ENCODE measurements at regions not wholly inside any gene's neighbourhood (a gene's known extent, or its start where the extent isn't known, plus 50 kb on each side); places are given as distances from the start of the nearest gene placed in this dataset.

DNA sequence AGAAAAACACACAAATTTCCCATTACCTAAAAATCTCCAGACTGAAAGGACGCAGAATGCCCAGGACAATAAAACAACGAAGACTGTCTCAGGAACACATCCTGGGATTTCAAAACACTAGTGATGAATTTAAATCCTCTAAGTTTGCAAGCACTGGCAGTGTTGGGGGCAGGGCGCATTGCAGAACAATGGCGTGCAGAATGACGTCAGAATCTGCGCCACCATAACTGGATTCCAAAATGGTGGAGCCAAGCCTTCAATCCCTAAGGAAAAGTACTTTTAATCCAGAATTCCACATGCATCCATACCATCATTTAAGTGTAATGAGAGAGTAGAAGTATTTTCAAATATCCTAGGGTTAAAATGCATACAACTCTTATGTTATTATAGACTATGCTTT, 679.1 kb downstream of the TRIML1 start:
- TF ChIP-seq EZH2 (optimal IDR thresholded peaks at IDR 0.05; ENCODE audit: low read depth, low read length): no peak
- TF ChIP-seq EZH2phosphoT487 (IDR thresholded peaks at IDR 0.05; ENCODE audit: low read length): no peak
- TF ChIP-seq CTCF (IDR thresholded peaks at IDR 0.05; ENCODE audit: low read length): no peak
- Histone ChIP-seq H3K9ac (ENCODE audit: low read length) (no peak overlapping the region), H3K79me2 (ENCODE audit: low read length) (no peaks in the 10 kb centered on the region), H3K36me3 (replicated peaks; ENCODE audit: insufficient read depth, low read length) (no peaks in the 10 kb centered on the region), H2AFZ (ENCODE audit: low read length) (no peak overlapping the region), H3K9me2 (replicated peaks; ENCODE audit: insufficient read depth, low read length) (no peaks in the 10 kb centered on the region), H3K4me2 (ENCODE audit: low read depth, low read length) (no peak overlapping the region), H3F3A (ENCODE audit: insufficient read depth, low read length) (no peaks in the 10 kb centered on the region), H3K27ac (ENCODE audit: low read length) (no peak overlapping the region), H3K4me1 (ENCODE audit: low read length) (no peaks in the 10 kb centered on the region), H3K9me3 (replicated peaks; ENCODE audit: insufficient read depth, low read length) (no peaks in the 10 kb centered on the region), H3K4me3 (ENCODE audit: low read length) (no peak overlapping the region), H4K20me1 (ENCODE audit: insufficient read depth, low read length) (no peaks in the 10 kb centered on the region), H3K27me3 (replicated peaks; ENCODE audit: insufficient read depth, low read length) (no peaks in the 10 kb centered on the region)
- DNase-seq: no peak

DNA sequence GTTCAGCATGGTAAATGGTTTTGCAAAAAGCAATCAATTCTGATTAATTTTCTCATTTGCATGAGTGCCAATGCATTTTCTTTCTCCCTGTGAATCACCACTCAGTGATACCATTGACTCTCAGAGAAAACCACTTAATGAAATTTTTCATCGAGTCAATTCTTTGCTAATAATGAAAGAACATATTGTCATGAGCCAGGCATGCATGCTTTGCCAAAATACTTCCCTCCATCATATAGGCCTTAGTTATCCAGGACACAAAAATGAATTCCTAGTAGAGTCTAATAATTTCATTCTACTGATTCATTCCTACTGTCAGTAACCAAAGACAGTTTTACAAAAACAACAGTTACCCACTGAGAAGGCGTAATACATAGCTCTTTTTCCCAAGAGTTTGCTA, 680.0 kb downstream of the TRIML1 start:
- DNase-seq: no peak
- Histone ChIP-seq H3K27me3 (replicated peaks; ENCODE audit: insufficient read depth, low read length) (no peaks in the 10 kb centered on the region), H3K9me3 (replicated peaks; ENCODE audit: insufficient read depth, low read length) (no peaks in the 10 kb centered on the region), H3K36me3 (replicated peaks; ENCODE audit: insufficient read depth, low read length) (no peaks in the 10 kb centered on the region), H3K4me1 (ENCODE audit: low read length) (no peaks in the 10 kb centered on the region), H4K20me1 (ENCODE audit: insufficient read depth, low read length) (no peaks in the 10 kb centered on the region), H3K9ac (ENCODE audit: low read length) (no peak overlapping the region), H3F3A (ENCODE audit: insufficient read depth, low read length) (no peaks in the 10 kb centered on the region), H3K4me2 (ENCODE audit: low read depth, low read length) (no peak overlapping the region), H3K79me2 (ENCODE audit: low read length) (no peaks in the 10 kb centered on the region), H2AFZ (ENCODE audit: low read length) (no peak overlapping the region), H3K4me3 (ENCODE audit: low read length) (no peak overlapping the region), H3K9me2 (replicated peaks; ENCODE audit: insufficient read depth, low read length) (no peaks in the 10 kb centered on the region), H3K27ac (ENCODE audit: low read length) (no peak overlapping the region)
- TF ChIP-seq EZH2 (optimal IDR thresholded peaks at IDR 0.05; ENCODE audit: low read depth, low read length) (no peak), CTCF (IDR thresholded peaks at IDR 0.05; ENCODE audit: low read length) (no peak), EZH2phosphoT487 (IDR thresholded peaks at IDR 0.05; ENCODE audit: low read length) (no peak)

DNA sequence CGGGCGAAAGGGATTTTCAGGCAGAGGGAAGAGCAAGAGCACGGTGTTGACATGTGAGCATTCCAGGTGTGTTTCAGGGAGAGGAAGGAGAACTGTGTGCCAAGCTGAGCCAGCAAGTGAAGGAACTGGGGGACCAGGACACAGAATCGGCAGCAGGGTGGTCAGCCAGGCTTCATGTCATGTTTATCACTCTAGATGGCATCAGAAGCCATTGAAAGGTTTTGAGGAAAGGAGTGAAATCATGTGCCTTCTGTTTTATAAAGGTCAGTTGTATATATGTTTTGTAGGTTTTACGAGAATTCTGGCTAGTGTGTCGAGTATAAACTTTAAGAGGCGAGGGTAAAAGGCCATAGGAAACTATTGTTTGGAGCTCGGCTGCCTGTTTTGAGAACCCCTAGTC, 682.3 kb downstream of the TRIML1 start:
- no peak for DNase-seq
- H3K4me3 ChIP-seq (ENCODE audit: low read length): no peak overlapping the region

More for the DNA sequence above, 682.3 kb downstream of the TRIML1 start:
- no peak overlapping the region for H2AFZ ChIP-seq (ENCODE audit: low read length)
- H3F3A ChIP-seq (ENCODE audit: insufficient read depth, low read length): no peaks in the 10 kb centered on the region
- H3K9ac ChIP-seq (ENCODE audit: low read length): no peak overlapping the region
- no peaks in the 10 kb centered on the region for H3K36me3 ChIP-seq (replicated peaks; ENCODE audit: insufficient read depth, low read length)
- no peaks in the 10 kb centered on the region for H3K9me2 ChIP-seq (replicated peaks; ENCODE audit: insufficient read depth, low read length)
- H3K9me3 ChIP-seq (replicated peaks; ENCODE audit: insufficient read depth, low read length): no peaks in the 10 kb centered on the region
- H3K27me3 ChIP-seq (replicated peaks; ENCODE audit: insufficient read depth, low read length): no peaks in the 10 kb centered on the region
- H3K27ac ChIP-seq (ENCODE audit: low read length): no peak overlapping the region
- no peaks in the 10 kb centered on the region for H3K4me1 ChIP-seq (ENCODE audit: low read length)
- no peak overlapping the region for H3K4me2 ChIP-seq (ENCODE audit: low read depth, low read length)
- H3K79me2 ChIP-seq (ENCODE audit: low read length): no peaks in the 10 kb centered on the region
- H4K20me1 ChIP-seq (ENCODE audit: insufficient read depth, low read length): no peaks in the 10 kb centered on the region
- TF ChIP-seq CTCF (IDR thresholded peaks at IDR 0.05; ENCODE audit: low read length): no peak
- no peak for TF ChIP-seq EZH2 (optimal IDR thresholded peaks at IDR 0.05; ENCODE audit: low read depth, low read length)
- no peak for TF ChIP-seq EZH2phosphoT487 (IDR thresholded peaks at IDR 0.05; ENCODE audit: low read length)
